GM19043 (cell line): ENCODE measurements at regions not wholly inside any gene's neighbourhood (a gene's known extent, or its start where the extent isn't known, plus 50 kb on each side); places are given as distances from the start of the nearest gene placed in this dataset.

Experiments used
- ATAC-seq: cut with Tn5 transposase; IDR thresholded peaks from one replicate; pipeline ENCODE4 v1.9.1; 2021; ENCODE audit warnings: low read depth; ENCODE audit not compliant: unreplicated experiment

- ATAC-seq, result no peak
Measured at GRCh38 chr12:75591628-75592027, 80.2 kb upstream of the KRR1 start.

GRCh38 chr12:75589801-75590200, 78.4 kb upstream of the KRR1 start:
- no peak for ATAC-seq

- no peak for ATAC-seq
Measured at GRCh38 chr12:75587340-75588106, 76.1 kb upstream of the KRR1 start.

- ATAC-seq, result no peak
Measured at GRCh38 chr12:75585330-75585729, 73.9 kb upstream of the KRR1 start.

GRCh38 chr12:75583355-75583754, 71.9 kb upstream of the KRR1 start:
- no peak for ATAC-seq

- no peak for ATAC-seq
Measured at GRCh38 chr12:75581515-75581914, 70.1 kb upstream of the KRR1 start.

GRCh38 chr12:75579552-75579951, 68.1 kb upstream of the KRR1 start:
- ATAC-seq, result no peak

GRCh38 chr12:75578546-75578945, 67.1 kb upstream of the KRR1 start:
- ATAC-seq, result no peak

- ATAC-seq, result no peak
Measured at GRCh38 chr12:75577812-75578211, 66.4 kb upstream of the KRR1 start.

GRCh38 chr12:75571656-75572205, 60.3 kb upstream of the KRR1 start:
- ATAC-seq, result no peak

GRCh38 chr12:75571204-75571603, 59.8 kb upstream of the KRR1 start:
- ATAC-seq, result no peak

GRCh38 chr12:75568801-75569200, 57.4 kb upstream of the KRR1 start:
- no peak for ATAC-seq

- no peak for ATAC-seq
Measured at GRCh38 chr12:75568393-75568792, 57.0 kb upstream of the KRR1 start.

- no peak for ATAC-seq
Measured at GRCh38 chr12:75565795-75566194, 54.4 kb upstream of the KRR1 start.

- no peak for ATAC-seq
Measured at GRCh38 chr12:75564852-75565251, 53.4 kb upstream of the KRR1 start.

GRCh38 chr12:75564398-75564797, 53.0 kb upstream of the KRR1 start:
- ATAC-seq, result no peak

GRCh38 chr12:75563351-75563750, 51.9 kb upstream of the KRR1 start:
- ATAC-seq, result no peak

GRCh38 chr12:75561921-75562320, 50.5 kb upstream of the KRR1 start:
- no peak for ATAC-seq
